Ovary (tissue), 3 donors: ENCODE measurements at regions not wholly inside any gene's neighbourhood (a gene's known extent, or its start where the extent isn't known, plus 50 kb on each side); places are given as distances from the start of the nearest gene placed in this dataset.

Experiments
- EP300 ChIP-seq: sonication (generic); formaldehyde crosslinking; IDR thresholded peaks from one replicate; pipeline ENCODE4 v1.6.1; 2017; ENCODE audit warnings: antibody characterized with exemption
- POLR2A ChIP-seq: fragments of 450-650 bp; IDR thresholded peaks from one replicate; pipeline ENCODE4 v1.6.1; 2017; ENCODE audit warnings: antibody characterized with exemption, mild to moderate bottlenecking, moderate library complexity
- TF ChIP-seq, protein P1 (sequence below), 3 donors: fragments of 450-650 bp in 2 of 3; fragments of 200-600 bp in 1 of 3; IDR thresholded peaks; one replicate each; pipeline versions ENCODE4 v1.5.1 to v1.8.0; 2016 to 2022; ENCODE audit warnings: antibody characterized with exemption in 3 of 3, mild to moderate bottlenecking in 1 of 3
- donor health status: DM: no; HTN: no; CAD: no.

DNA sequence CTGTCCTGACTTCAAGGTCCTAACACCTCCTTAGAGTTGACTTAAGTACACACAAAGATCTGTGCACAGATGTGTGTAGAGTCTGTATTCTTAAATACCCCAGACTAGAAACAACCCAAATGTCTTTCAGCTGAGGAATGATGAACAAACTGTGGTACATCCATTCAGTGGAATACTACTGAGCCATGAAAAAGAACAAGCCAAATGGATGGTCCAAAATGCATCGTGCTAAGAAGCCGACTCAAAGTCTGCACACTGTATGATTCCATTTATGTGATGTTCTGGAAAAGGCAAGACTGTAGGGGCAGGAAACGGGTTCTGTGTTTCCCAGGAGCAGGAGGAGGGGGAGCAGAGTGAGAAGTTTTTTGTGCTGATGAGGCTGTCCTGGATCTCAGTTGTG lies 56.7 kb upstream of the LINC01488 start:
- TF ChIP-seq, protein P1, sequence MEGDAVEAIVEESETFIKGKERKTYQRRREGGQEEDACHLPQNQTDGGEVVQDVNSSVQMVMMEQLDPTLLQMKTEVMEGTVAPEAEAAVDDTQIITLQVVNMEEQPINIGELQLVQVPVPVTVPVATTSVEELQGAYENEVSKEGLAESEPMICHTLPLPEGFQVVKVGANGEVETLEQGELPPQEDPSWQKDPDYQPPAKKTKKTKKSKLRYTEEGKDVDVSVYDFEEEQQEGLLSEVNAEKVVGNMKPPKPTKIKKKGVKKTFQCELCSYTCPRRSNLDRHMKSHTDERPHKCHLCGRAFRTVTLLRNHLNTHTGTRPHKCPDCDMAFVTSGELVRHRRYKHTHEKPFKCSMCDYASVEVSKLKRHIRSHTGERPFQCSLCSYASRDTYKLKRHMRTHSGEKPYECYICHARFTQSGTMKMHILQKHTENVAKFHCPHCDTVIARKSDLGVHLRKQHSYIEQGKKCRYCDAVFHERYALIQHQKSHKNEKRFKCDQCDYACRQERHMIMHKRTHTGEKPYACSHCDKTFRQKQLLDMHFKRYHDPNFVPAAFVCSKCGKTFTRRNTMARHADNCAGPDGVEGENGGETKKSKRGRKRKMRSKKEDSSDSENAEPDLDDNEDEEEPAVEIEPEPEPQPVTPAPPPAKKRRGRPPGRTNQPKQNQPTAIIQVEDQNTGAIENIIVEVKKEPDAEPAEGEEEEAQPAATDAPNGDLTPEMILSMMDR (IDR thresholded peaks at IDR 0.05): no peak
- TF ChIP-seq POLR2A (no peak), EP300 (no peak)
